NCI-H187 (cell line): ENCODE measurements at regions not wholly inside any gene's neighbourhood (a gene's known extent, or its start where the extent isn't known, plus 50 kb on each side); places are given as distances from the start of the nearest gene placed in this dataset.
"Not testable (repeated sequence)": the region's sequence is repeated elsewhere in the genome, so short reads cannot be mapped to it uniquely, and the experiment has no call there.

Experiments used
- DNase-seq, 2 experiments: peaks; one replicate each; lab custom pipeline; 2025; lab: John Stamatoyannopoulos, UW

GRCh38 chrX:9383655-9384054 lies 81.2 kb upstream of the TBL1X start:
- no peak for DNase-seq

GRCh38 chrX:9388450-9388849 lies 76.4 kb upstream of the TBL1X start:
- DNase-seq = no peak

GRCh38 chrX:9390121-9390520 lies 74.7 kb upstream of the TBL1X start:
- DNase-seq = no peak

GRCh38 chrX:9390693-9391368 lies 74.0 kb upstream of the TBL1X start:
- DNase-seq = no peak

GRCh38 chrX:9392445-9392844 lies 72.4 kb upstream of the TBL1X start:
- no peak for DNase-seq

GRCh38 chrX:9393571-9393970 lies 71.3 kb upstream of the TBL1X start:
- no peak for DNase-seq

- DNase-seq = no peak
Measured at GRCh38 chrX:9394212-9394611, 70.6 kb upstream of the TBL1X start.

GRCh38 chrX:9396930-9397329 lies 67.9 kb upstream of the TBL1X start:
- no peak for DNase-seq

- DNase-seq = no peak
Measured at GRCh38 chrX:9401051-9401450, 63.8 kb upstream of the TBL1X start.

GRCh38 chrX:9403374-9403773 lies 61.5 kb upstream of the TBL1X start:
- DNase-seq = no peak

GRCh38 chrX:9405635-9406034 lies 59.2 kb upstream of the TBL1X start:
- not testable (repeated sequence) for DNase-seq

- not testable (repeated sequence) for DNase-seq
Measured at GRCh38 chrX:9410889-9411288, 54.0 kb upstream of the TBL1X start.

GRCh38 chrX:9411682-9412081 lies 53.2 kb upstream of the TBL1X start:
- DNase-seq = not testable (repeated sequence)

- no peak for DNase-seq
Measured at GRCh38 chrX:9414416-9414815, 50.4 kb upstream of the TBL1X start.
